Liver (tissue), 8 donors: ENCODE measurements at regions not wholly inside any gene's neighbourhood (a gene's known extent, or its start where the extent isn't known, plus 50 kb on each side); places are given as distances from the start of the nearest gene placed in this dataset.

Experiments
- DNase-seq: peaks from one replicate; pipeline ENCODE4 v3.0.0-alpha.2; 2017; ENCODE audit warnings: low spot score
- H3K27ac ChIP-seq, 2 donors: one replicate each; pipeline ENCODE4 v1.7.0; 2013; ENCODE audit warnings: inconsistent platforms in 2 of 2, low read length in 2 of 2, control low read depth in 1 of 2, low read depth in 1 of 2, mild to moderate bottlenecking in 1 of 2
- H3K27me3 ChIP-seq, 4 donors: one replicate each; pipeline versions ENCODE4 v1.6.1 to v1.7.0; 2013; ENCODE audit warnings: low read length in 3 of 4, inconsistent platforms in 1 of 4, mild to moderate bottlenecking in 1 of 4, moderate library complexity in 1 of 4; ENCODE audit not compliant: control insufficient read depth in 4 of 4, insufficient read depth in 4 of 4
- H3K36me3 ChIP-seq, 4 donors: one replicate each; pipeline versions ENCODE4 v1.6.1 to v1.7.0; 2013; ENCODE audit warnings: low read length in 3 of 4, mild to moderate bottlenecking in 3 of 4, low read depth in 1 of 4, moderate library complexity in 1 of 4; ENCODE audit not compliant: control insufficient read depth in 4 of 4, insufficient read depth in 3 of 4
- H3K4me1 ChIP-seq, 4 donors: one replicate each; pipeline versions ENCODE4 v1.6.1 to v1.7.0; 2013; ENCODE audit warnings: low read length in 3 of 4, mild to moderate bottlenecking in 3 of 4, moderate library complexity in 1 of 4; ENCODE audit not compliant: control insufficient read depth in 4 of 4, insufficient read depth in 4 of 4
- H3K4me3 ChIP-seq, 3 donors: one replicate each; pipeline versions ENCODE4 v1.6.1 to v1.7.0; 2013; ENCODE audit warnings: low read length in 3 of 3, control low read depth in 1 of 3, low read depth in 1 of 3, mild to moderate bottlenecking in 1 of 3
- H3K9ac ChIP-seq, 2 donors: one replicate each; pipeline ENCODE4 v1.7.0; 2013; ENCODE audit warnings: low read length in 2 of 2, mild to moderate bottlenecking in 2 of 2, moderate library complexity in 2 of 2, control low read depth in 1 of 2, low read depth in 1 of 2
- H3K9me3 ChIP-seq, 4 donors: one replicate each; pipeline versions ENCODE4 v1.6.1 to v1.7.0; 2013; ENCODE audit warnings: low read length in 3 of 4; ENCODE audit not compliant: control insufficient read depth in 4 of 4
- ATF3 ChIP-seq: IDR thresholded peaks from 2 replicates; pipeline ENCODE4 v1.6.1; 2016; ENCODE audit warnings: antibody characterized with exemption
- EGR1 ChIP-seq, 2 donors: IDR thresholded peaks; 2 replicates each; pipeline ENCODE4 v1.6.1; 2016 to 2018; ENCODE audit warnings: antibody characterized with exemption in 2 of 2, low read depth in 2 of 2
- FOXA2 ChIP-seq: IDR thresholded peaks from 2 replicates; pipeline ENCODE4 v1.6.1; 2016; ENCODE audit warnings: antibody characterized with exemption
- GABPA ChIP-seq, 2 donors: IDR thresholded peaks in 1 of 2; conservative IDR thresholded peaks in 1 of 2; 2 replicates each; pipeline ENCODE4 v1.6.1; 2016; ENCODE audit warnings: antibody characterized with exemption in 2 of 2, mild to moderate bottlenecking in 1 of 2, moderate library complexity in 1 of 2
- HNF4A ChIP-seq, 2 donors: conservative IDR thresholded peaks; 2 replicates each; pipeline ENCODE4 v1.6.1; 2016; ENCODE audit warnings: antibody characterized with exemption in 2 of 2, mild to moderate bottlenecking in 2 of 2
- HNF4G ChIP-seq: IDR thresholded peaks from 2 replicates; pipeline ENCODE4 v1.6.1; 2016; ENCODE audit warnings: antibody characterized with exemption
- JUND ChIP-seq, 2 donors: IDR thresholded peaks; 2 replicates each; pipeline ENCODE4 v1.6.1; 2016; ENCODE audit warnings: antibody characterized with exemption in 2 of 2
- NR2F2 ChIP-seq: IDR thresholded peaks from 2 replicates; pipeline ENCODE4 v1.6.1; 2016; ENCODE audit warnings: antibody characterized with exemption
- RAD21 ChIP-seq, 2 donors: IDR thresholded peaks; 2 replicates each; pipeline ENCODE4 v1.6.1; 2016; ENCODE audit warnings: antibody characterized with exemption in 2 of 2, mild to moderate bottlenecking in 2 of 2
- RXRA ChIP-seq, 2 donors: IDR thresholded peaks; 2 replicates each; pipeline ENCODE4 v1.6.1; 2017 to 2018; ENCODE audit warnings: antibody characterized with exemption in 2 of 2, mild to moderate bottlenecking in 1 of 2
- SP1 ChIP-seq: IDR thresholded peaks from 2 replicates; pipeline ENCODE4 v1.6.1; 2018; ENCODE audit warnings: antibody characterized with exemption, mild to moderate bottlenecking
- TAF1 ChIP-seq: conservative IDR thresholded peaks from 2 replicates; pipeline ENCODE4 v1.6.1; 2016; ENCODE audit warnings: antibody characterized with exemption, mild to moderate bottlenecking
- YY1 ChIP-seq: IDR thresholded peaks from 2 replicates; pipeline ENCODE4 v1.6.1; 2016; ENCODE audit warnings: antibody characterized with exemption, mild to moderate bottlenecking
- ZBTB33 ChIP-seq: IDR thresholded peaks from 2 replicates; pipeline ENCODE4 v1.6.1; 2016; ENCODE audit warnings: antibody characterized with exemption
- WGBS: extraction: QIAGEN DNeasy Blood & Tissue Kit; methylation state at CpG from one replicate; pipeline ENCODE4 v1.1.7; 2013; 5-methylcytosine and 5-hydroxymethylcytosine counted together
- TF ChIP-seq, protein P1 (sequence below): fragments of 150-350 bp; IDR thresholded peaks from 2 replicates; pipeline ENCODE4 v1.5.1; 2017; ENCODE audit warnings: improper control_type of control experiment, low read depth, low read length; ENCODE audit not compliant: missing input control
- TF ChIP-seq, protein P2 (sequence below): IDR thresholded peaks from 2 replicates; pipeline ENCODE4 v1.6.1; 2016; ENCODE audit warnings: antibody characterized with exemption, mild to moderate bottlenecking
- TF ChIP-seq, protein P3 (sequence below): IDR thresholded peaks from 2 replicates; pipeline ENCODE4 v1.6.1; 2016; ENCODE audit warnings: antibody characterized with exemption
- donor health status: healthy.
- donor health status: healthy.
- donor health status: healthy.
- donor health status: healthy.
- donor health status: healthy.

- Histone ChIP-seq H3K4me3 (no peak overlapping the region), H3K36me3 (no peaks in the 10 kb centered on the region), H3K9me3 (no peaks in the 10 kb centered on the region), H3K9ac (no peak overlapping the region), H3K4me1 (no peaks in the 10 kb centered on the region), H3K27ac (no peak overlapping the region), H3K27me3 (no peaks in the 10 kb centered on the region)
- no peak for DNase-seq
- WGBS = 69% methylated on average over 7 of the region's 7 CpGs
- TF ChIP-seq, protein P1, sequence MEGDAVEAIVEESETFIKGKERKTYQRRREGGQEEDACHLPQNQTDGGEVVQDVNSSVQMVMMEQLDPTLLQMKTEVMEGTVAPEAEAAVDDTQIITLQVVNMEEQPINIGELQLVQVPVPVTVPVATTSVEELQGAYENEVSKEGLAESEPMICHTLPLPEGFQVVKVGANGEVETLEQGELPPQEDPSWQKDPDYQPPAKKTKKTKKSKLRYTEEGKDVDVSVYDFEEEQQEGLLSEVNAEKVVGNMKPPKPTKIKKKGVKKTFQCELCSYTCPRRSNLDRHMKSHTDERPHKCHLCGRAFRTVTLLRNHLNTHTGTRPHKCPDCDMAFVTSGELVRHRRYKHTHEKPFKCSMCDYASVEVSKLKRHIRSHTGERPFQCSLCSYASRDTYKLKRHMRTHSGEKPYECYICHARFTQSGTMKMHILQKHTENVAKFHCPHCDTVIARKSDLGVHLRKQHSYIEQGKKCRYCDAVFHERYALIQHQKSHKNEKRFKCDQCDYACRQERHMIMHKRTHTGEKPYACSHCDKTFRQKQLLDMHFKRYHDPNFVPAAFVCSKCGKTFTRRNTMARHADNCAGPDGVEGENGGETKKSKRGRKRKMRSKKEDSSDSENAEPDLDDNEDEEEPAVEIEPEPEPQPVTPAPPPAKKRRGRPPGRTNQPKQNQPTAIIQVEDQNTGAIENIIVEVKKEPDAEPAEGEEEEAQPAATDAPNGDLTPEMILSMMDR = no peak
- TF ChIP-seq, protein P2, sequence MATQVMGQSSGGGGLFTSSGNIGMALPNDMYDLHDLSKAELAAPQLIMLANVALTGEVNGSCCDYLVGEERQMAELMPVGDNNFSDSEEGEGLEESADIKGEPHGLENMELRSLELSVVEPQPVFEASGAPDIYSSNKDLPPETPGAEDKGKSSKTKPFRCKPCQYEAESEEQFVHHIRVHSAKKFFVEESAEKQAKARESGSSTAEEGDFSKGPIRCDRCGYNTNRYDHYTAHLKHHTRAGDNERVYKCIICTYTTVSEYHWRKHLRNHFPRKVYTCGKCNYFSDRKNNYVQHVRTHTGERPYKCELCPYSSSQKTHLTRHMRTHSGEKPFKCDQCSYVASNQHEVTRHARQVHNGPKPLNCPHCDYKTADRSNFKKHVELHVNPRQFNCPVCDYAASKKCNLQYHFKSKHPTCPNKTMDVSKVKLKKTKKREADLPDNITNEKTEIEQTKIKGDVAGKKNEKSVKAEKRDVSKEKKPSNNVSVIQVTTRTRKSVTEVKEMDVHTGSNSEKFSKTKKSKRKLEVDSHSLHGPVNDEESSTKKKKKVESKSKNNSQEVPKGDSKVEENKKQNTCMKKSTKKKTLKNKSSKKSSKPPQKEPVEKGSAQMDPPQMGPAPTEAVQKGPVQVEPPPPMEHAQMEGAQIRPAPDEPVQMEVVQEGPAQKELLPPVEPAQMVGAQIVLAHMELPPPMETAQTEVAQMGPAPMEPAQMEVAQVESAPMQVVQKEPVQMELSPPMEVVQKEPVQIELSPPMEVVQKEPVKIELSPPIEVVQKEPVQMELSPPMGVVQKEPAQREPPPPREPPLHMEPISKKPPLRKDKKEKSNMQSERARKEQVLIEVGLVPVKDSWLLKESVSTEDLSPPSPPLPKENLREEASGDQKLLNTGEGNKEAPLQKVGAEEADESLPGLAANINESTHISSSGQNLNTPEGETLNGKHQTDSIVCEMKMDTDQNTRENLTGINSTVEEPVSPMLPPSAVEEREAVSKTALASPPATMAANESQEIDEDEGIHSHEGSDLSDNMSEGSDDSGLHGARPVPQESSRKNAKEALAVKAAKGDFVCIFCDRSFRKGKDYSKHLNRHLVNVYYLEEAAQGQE = no peak
- no peak for TF ChIP-seq HNF4A (conservative IDR thresholded peaks at IDR 0.05)
- no peak for TF ChIP-seq HNF4G
- no peak for TF ChIP-seq SP1
- no peak for TF ChIP-seq RAD21 (IDR thresholded peaks at IDR 0.05)
- TF ChIP-seq ZBTB33 = no peak
- TF ChIP-seq, protein P3, sequence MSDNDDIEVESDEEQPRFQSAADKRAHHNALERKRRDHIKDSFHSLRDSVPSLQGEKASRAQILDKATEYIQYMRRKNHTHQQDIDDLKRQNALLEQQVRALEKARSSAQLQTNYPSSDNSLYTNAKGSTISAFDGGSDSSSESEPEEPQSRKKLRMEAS = no peak
- TF ChIP-seq GABPA (IDR thresholded peaks at IDR 0.05 in 1 of 2, conservative IDR thresholded peaks at IDR 0.05 in 1 of 2) = no peak
- TF ChIP-seq JUND (IDR thresholded peaks at IDR 0.05) = no peak
Observed at GRCh38 chr4:170940043-170940724, 850.4 kb upstream of the AADAT start.

GRCh38 chr4:170938588-170938987, 848.8 kb upstream of the AADAT start:
- no peak overlapping the region for H3K4me3 ChIP-seq
- no peak overlapping the region for H3K9ac ChIP-seq
- H3K36me3 ChIP-seq = no peaks in the 10 kb centered on the region
- no peaks in the 10 kb centered on the region for H3K4me1 ChIP-seq
- H3K27ac ChIP-seq = no peak overlapping the region
- no peak for DNase-seq
- no peaks in the 10 kb centered on the region for H3K9me3 ChIP-seq
- H3K27me3 ChIP-seq = no peaks in the 10 kb centered on the region
- 59% methylated on average over 1 of the region's 1 CpG for WGBS
- TF ChIP-seq ZBTB33 = no peak
- TF ChIP-seq RAD21 (IDR thresholded peaks at IDR 0.05) = no peak
- TF ChIP-seq JUND (IDR thresholded peaks at IDR 0.05) = no peak
- TF ChIP-seq, protein P2 = no peak
- TF ChIP-seq HNF4G = no peak
- TF ChIP-seq FOXA2 = no peak
- no peak for TF ChIP-seq SP1
- TF ChIP-seq YY1 = no peak
- TF ChIP-seq HNF4A (conservative IDR thresholded peaks at IDR 0.05) = no peak
- no peak for TF ChIP-seq TAF1
- TF ChIP-seq, protein P3 = no peak
- TF ChIP-seq ATF3 = no peak
- TF ChIP-seq EGR1 (IDR thresholded peaks at IDR 0.05; ENCODE audit: low read depth in 2 of 2) = no peak
- TF ChIP-seq RXRA (IDR thresholded peaks at IDR 0.05) = no peak
- TF ChIP-seq NR2F2 = no peak
